ENCODE measurements at regions not wholly inside any gene's neighbourhood (a gene's known extent, or its start where the extent isn't known, plus 50 kb on each side); places are given as distances from the start of the nearest gene placed in this dataset.

DNA sequence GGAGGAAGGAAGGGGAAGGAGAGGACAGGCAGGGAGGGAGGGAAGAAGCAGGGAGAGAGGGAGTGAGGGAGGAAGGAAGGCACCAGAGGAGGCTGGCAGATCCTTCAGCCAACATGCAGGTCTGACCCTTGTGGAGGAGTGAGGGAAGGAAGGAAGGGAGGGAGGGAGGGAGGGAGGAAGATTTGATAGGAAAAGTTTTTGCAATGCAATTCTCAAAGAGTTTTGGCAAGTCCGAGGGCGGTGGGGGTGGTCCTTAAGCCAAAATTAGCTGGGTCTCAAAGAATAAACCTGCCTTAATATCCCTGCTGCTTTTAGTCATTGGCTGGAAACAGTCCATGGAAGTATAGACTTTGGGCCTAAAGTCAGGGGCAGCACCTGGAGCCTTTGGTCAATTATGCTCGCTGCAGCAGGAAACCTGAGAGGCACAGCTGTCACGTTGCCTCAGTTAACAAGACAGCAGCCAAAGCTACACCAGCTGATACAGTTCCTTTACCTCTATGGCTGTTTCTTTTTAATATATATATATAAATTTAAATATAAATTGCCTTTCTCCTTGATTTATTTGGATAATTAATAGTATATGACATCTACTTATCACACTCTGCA is 115.7 kb upstream of the RALGAPA2 start:
- DNase-seq (ENCODE audit: low read depth), result no peak

DNA sequence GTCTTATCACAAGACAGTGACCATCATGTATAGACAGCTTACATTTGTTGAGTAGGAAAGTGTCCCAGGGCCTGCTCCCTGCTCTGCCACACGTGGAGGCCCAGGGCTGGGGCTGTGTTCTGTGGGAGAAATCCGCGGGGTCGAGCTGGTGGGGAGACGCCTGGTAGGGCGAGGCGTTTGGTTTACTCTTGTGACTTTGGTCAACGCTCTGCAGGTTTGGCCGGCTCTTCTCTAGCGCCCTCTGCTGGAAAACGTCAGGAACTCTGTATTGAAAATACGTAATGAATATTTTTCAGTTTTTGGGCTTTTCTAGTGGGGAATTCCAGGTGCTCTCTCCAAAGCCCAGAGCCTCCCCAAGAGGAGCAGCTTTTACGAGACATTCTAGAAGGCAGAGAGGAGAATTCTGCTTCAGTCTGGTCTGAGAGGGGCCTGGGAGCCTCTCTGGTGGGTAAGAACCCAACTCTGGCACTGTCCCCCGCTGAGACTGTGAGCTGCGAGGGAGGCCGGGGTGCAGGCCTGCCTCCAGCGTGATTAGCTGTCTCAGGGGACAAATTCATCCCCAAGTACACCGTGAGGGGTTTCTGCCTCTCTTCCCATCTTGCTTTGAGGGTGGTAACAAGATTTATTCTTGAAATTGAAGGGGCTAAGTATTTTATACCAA is 112.6 kb upstream of the RALGAPA2 start:
- DNase-seq (ENCODE audit: low read depth), result no peak

DNA sequence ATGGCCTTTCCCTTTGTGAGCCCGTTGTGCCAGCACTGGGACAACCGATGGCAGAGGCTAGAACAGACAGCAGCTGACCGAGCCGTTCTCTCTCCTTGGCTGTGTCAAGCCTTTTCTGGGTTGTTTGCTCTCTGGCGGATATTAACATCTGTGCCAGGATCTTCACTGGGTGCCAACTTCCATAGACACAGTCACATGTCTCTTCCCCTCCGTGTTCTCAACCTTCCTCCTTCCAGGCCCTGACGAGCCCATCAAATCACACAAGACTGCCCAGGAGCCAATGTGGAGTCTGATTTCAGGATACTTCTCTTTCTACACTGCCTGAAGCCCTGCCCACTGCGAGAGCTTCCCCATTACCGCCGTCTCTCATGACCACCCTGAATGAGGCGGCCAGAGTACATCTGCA is 111.0 kb upstream of the RALGAPA2 start:
- DNase-seq (ENCODE audit: low read depth), result no peak

DNA sequence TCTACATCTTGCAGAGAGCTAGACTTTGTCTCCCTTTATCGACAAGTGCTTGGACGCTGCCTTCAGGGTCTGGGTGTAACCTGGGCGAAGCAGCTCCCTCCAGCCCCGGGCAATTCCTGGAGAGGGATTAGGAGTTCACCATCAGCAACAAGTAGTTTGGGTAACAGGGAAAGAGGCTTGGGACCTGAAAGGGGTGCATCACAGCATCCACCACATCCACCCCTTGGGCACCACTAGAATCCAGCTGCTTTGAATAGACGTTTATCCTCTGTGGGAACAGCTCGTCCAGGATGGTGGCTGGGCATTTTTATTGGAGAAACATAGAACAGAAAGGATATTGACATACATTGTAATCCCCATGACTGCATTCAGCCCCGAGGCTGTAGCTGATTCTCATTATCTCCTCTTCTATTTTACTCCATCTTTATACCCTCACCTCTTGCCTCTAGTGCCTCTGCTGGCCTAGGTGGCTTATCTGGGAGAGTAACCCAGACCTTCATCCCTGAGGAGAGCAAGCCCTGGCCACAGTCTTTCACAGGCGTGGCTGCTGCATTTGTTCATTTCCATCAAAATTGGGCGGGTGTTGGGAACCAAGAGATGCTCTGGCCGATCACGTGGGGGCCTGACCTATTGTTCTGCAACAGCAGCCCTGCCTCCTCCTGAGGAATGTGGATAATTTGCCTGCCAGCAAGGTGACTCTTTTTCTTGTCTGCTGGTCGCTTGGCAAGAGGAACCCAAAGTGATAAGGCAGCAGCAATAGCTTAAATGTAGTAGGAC is 109.2 kb upstream of the RALGAPA2 start:
- no peak for DNase-seq (ENCODE audit: low read depth)

DNA sequence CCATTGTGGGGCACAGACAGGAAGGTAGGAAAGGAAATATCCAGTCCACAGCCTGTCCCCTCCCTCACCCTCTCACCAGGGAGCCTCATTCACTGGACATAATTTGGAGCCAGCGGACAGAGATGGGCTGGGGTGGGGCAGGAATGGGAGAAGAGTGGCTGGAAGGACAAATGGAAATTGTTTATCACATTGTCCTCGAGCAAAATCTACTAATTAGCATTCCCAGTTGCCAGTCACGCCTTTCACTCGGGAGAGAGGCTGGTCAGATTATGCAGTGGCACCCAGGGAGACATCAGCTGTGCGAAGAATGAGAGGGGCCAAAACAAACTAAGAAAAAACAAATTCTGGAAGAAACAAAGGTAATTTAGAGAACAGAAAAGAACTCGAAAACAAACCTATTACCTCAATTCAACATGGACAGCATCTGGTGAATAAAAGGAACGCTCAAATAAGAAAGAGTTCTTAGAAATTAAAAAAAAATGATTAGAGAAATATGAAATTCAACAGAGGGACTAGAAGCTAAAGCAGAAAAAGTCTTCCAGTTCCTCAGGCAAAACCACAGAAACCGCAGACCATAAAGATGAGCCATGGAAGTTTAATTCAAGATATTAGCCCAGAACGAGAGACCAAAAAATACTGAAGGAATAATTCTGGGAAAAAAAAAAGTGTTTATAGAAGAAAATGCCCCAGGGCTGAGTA is 108.5 kb upstream of the RALGAPA2 start:
- no peak for DNase-seq (ENCODE audit: low read depth)

DNA sequence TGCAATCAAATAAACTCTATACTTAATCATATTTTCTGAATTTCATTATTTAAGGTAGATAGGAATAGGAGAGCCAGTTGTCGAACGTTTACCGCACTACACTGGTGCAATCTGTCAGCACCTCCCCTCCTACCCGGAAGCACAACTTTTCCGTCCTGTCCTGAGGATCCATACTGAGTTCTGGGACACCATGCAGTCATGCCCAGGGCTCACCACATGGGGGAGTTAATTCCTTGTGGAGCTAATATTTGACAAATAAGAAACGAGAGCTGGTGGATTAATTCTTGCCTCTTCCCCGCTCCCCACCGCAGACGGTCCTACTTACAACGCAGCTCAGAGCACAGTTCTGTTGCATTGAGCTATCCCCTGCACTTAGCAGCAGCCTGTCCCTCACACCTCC is 107.7 kb upstream of the RALGAPA2 start:
- DNase-seq (ENCODE audit: low read depth), result no peak

DNA sequence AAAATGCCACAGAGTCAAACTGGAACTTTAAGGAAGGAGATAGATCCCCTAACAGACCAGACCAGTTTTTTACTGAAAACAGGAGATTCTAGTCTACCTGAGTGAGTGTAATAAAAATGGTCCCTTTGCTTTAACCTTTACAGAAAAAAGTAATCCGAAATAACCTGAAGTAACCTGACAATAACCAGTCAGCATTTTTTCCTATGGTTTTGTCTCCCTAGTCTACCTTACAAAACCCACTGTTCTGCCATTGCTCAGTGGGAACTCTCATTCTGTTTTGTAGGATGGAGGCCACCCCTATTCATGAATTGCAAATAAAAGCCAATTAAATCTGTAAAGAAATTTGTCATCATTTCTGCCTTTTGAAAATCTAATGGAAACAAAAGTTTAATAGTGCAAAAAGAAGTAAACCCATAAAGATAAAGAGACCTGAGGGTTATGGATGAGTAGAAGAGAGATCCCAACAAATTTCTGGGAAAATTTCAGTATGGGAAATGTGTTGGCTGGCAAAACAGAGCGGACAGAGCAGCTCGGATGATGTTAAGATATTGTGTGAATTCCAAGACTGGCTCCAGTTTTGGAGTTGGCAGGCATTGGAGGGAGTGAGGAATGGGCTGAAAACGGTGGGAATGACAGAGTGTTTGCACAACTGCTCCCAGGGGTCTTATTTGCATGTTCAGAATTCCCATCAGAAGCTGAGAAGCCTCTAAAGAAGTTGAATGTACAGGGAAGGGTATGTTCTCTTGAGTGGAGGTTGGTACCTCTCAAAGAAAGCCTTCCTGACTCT is 104.7 kb upstream of the RALGAPA2 start:
- DNase-seq (ENCODE audit: low read depth), result no peak

DNA sequence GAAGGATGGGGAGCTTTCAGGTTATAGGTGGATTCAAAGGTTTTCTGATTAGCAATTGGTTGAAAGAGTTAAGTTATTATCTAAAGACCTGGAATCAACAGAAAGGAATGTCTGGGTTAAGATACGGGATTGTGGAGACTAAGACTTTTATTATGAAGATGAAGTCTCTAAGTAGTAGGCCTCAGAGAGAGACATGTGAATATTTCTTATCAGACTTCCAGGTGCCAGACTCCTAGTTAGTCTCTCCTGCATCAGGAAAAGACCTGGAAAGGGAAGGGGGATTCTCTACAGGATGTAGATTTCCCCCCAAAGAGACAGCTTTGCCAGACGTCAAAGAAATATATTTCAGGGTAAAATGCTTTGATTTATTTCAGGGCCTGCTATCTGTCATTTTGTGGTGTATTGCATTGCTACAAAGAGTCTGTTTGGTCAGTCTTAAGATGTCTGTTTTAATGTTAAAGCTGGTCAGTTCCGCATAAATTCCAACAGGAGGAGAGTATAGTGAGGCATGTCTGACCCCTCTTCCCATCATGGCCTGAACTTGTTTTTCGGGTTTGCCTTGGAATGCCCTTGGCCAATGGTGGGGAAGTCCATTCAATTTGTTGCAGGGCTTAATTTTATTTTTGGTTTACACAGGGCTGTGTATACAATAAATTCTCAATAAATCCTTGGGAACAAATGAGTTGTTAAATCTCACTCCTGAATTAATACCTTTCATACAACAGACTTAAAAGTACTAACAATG is 103.4 kb upstream of the RALGAPA2 start:
- no peak for DNase-seq (ENCODE audit: low read depth)

DNA sequence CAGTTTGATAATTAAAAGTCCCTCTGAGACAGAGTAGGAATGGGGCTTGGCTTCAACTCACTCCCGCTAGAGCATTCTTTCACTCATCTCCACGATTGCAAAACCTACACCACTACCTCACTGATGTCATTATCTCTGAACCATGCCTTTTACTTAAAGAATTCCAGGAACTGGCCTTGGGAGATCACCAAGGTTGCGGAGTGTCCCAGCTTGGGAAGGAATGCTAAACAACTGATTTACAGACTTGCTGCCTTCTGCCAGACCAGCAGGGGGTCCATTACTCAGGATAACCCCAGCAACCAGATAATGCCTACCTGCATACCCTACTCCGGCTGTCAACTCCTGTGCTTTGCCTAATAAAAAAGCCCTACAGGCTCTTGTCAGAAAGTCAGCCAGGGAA is 102.2 kb upstream of the RALGAPA2 start:
- no peak for DNase-seq (ENCODE audit: low read depth)

DNA sequence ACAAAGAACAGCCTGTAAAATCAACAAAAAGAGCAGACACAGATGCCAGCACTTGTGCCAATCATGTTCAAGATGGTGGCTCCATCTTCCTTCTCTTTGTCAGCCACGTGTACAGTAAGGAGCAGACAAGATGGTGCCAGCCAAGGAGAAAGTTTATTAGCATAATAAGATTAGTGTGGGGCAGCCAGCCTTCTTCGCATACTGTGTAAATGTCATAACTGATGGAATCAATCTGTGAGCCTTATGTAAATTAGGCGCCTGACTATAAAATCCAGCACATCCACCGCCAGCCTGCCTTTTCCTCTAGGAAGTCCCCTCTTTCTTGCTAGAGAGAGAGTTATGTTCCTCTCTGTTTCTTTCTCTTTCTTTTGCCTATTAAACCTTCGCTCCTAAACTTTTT is 99.7 kb upstream of the RALGAPA2 start:
- DNase-seq (ENCODE audit: low read depth), result no peak

DNA sequence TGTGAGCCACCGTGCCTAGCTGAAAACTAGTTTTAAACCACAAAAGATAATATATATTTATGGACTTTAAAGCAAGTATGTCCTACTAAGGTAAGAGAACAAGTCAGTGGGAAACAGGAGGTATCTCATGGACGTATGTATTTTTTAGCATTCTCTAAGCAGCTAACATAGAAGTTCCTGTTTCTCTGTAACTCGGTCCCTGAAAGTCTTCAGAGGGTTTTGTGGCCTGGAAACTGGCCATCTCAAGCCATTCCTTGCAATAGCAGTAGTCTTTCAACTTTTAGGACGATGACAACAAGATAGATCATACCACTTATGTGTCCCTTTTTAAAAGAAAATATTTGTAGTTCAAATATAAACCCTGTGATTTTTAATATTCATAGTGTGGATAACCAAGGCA is 95.6 kb upstream of the RALGAPA2 start:
- no peak for DNase-seq (ENCODE audit: low read depth)

DNA sequence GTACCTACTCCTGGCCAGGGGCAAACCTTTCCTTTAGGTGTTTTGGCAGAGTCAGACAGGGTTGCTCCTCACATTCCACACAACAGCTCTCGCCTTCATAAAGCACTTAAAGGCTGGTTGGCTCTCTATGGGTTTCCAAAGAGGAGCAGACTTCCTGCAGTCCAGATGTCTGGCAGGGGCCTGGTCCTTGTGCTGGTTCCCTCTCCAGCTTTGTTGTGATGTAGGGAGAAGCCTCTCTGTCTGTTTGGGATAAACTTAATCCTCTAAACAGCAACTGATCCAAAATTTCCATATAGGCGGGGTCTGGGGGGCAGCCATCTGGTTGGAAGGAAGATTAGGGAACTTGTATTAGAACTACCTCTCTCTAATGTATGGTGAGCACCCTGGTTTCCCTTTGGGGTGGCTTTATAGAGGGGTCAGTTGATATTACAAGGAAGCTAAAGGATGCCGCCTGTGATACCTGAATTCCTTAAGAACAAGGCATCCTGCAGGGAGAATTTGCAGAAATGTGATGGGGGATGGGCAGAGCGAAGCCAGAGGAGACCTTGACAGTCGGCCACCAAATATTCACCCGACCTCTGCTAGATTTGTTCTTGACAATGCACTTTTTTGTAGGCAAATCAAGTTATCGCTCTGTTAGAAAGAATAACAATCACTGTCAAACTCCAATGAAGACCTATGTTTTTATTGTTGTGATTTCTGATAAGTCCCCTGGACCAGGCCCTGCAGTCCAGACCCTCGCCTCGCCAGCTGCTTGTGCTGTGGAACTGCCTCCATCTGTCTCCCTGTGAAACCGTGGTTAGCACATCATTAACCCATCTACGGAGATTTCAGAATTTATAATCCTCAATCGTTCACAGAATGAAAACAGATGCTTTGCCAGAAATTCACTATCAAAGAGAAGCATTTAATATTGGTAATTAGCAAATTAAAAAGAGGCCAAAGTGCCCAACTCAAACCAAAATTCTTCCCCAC is 94.0 kb upstream of the RALGAPA2 start:
- DNase-seq (ENCODE audit: low read depth), result no peak

DNA sequence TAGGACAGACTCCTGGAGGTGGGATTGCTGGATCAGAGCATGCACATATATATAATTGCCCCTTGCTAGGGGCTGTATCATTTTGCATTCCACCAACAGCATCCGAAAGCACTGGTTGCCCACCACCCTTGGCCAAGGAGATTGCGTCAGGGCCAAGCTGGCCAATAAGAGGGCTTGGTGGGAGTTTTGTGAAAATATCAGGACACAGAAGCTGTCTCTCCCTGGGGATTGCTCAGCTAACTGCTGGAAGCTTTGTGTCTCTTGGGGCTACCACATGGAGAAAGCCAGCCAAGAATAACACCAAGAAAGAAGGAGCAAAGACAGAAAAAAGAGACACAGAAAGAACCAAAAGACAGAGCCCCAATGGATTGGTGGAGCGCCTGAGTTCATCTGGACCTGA is 90.6 kb upstream of the RALGAPA2 start:
- DNase-seq (ENCODE audit: low read depth), result no peak

DNA sequence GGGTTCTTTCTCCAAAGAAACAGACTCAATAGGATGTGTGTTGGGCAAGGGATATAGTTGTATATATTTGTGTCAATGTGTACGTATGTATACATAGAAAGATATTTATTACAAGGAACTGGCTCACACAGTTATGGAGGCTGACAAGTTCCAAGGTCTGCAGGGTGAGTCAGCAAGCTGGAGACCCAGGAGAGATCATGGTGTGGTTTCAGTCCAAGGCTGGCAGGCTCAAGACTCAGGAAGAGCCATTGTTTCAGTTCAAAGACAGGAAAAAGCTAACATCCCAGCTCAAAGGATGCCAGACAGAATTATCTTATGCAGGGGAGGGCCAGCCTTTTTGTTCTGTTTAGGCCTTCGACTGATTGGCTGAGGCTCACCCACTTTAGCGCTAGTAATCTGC is 89.9 kb upstream of the RALGAPA2 start:
- no peak for DNase-seq (ENCODE audit: low read depth)

DNA sequence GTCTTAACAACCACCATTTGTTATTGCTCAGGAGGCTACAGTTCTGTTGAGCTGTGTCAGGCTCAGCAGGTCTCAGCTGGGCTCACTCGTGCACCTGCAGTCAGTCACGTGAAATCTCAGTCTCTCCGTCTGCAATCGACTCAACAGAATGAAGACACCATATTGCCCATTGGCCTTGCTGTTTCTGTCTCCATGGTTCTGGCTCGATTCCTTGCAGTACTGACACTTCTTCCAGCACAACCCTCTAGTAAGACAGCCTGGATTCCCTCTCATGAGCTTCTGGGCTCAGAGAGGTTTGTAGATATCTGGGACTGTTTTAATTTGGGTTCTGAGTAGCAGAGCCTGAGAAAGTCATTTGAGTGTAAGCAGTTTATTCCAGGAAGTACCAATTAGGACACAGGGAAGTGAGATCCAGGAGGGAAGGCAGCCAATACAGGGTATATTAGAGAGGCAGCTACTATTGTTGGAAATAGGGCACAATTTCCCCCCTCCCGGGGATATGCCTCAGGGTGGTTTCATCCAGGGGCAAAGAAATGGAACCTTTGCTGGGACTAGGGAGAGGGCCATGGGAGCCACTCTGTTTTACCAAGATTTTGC is 87.4 kb upstream of the RALGAPA2 start:
- no peak for DNase-seq (ENCODE audit: low read depth)

DNA sequence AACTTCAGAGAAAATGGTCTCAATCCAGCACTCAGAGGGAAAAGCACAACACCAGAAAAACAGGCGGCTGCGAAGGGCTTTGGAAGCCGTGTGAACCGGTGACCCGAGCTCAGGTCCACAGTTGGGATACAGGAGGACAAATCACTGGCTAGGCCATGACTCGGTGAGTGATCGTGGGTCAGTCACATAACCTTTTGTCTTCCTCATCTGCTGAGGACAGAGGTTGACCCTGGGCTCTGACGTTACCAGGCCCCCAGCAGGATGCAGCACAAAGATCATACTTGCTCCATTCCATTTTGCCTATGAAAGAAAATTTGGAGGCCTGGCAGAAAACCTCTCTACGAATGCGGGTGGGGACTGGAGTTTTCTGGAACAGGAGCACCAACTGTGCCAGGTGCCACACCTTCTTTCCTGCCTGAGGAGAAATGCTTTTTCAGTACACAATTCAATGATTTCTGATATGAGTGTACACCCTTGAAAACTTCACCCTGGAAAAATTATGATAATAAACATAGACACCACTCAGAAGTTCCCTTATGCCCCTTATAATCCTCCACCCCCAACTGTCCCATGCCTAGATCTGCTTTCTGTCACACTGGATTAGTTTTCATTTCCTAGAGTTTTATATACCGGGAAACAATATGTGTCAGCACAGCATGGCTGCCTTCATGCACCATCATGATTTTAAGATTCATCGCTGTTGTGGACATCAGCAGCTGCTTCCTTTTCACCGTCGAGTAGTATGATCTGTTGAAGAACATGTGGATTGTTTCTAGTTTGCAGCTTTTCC is 85.3 kb upstream of the RALGAPA2 start:
- no peak for DNase-seq (ENCODE audit: low read depth)

DNA sequence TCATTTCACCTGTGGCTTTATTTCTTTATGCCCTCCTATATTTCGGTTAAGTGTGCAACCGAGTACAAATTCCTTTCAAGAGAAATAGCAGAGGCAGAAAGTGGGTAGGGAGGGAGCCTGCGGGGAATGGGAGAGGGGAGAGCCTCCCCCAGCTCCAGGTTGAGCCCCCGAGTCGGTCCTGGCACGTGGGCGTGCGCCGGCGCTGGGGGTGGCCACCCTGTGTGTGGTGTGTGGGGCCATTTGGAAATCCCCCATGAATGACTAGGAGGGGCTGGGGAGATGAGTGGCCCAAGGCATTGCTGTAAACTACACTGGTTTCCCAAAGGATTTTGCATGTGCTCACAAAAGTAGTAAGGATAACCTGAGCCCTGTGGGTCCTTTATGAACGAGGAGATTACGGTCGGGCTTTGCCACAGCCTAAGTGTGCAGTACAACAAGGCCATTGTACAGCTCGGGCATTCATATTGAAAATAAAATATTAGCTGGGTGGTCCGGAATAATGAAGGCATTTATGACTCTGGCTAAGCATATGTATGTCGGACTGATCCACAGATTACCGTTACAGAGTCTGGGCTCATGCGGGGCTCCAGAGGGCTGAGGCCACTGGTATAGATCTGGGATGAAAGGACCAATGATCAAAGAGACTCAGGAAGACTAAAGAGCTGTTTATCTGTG is 84.5 kb upstream of the RALGAPA2 start:
- DNase-seq (ENCODE audit: low read depth), result no peak

DNA sequence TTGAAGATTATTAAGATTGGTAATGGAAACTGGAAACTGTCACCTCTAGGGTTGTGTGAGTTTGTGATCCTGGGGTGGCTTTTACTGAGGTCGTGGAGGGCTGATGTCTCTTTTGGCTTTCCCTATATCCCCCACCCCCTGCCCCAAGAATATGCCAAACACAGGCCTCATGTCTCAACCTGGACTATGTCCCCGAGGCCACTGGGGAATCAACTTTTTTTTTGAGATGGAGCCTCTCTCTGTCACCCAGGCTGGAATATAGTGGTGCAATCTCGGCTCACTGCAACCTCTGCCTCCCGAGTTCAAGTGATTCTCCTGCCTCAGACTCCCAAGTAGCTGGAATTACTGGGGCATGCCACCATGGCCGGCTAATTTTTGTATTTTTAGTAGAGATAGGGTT is 83.3 kb upstream of the RALGAPA2 start:
- DNase-seq (ENCODE audit: low read depth), result no peak

Measured in stromal cell of bone marrow (primary cell).